GM20431 (cell line): ENCODE measurements at regions not wholly inside any gene's neighbourhood (a gene's known extent, or its start where the extent isn't known, plus 50 kb on each side); places are given as distances from the start of the nearest gene placed in this dataset.

Experiments
- in situ Hi-C: fragments of 300-500 bp; cut with MseI, MboI; formaldehyde crosslinking; loops from one replicate; pipeline ENCODE4 v1.15.0; 2020; ENCODE audit warnings: low sequenced_read_pairs; ENCODE audit not compliant: unreplicated experiment

DNA sequence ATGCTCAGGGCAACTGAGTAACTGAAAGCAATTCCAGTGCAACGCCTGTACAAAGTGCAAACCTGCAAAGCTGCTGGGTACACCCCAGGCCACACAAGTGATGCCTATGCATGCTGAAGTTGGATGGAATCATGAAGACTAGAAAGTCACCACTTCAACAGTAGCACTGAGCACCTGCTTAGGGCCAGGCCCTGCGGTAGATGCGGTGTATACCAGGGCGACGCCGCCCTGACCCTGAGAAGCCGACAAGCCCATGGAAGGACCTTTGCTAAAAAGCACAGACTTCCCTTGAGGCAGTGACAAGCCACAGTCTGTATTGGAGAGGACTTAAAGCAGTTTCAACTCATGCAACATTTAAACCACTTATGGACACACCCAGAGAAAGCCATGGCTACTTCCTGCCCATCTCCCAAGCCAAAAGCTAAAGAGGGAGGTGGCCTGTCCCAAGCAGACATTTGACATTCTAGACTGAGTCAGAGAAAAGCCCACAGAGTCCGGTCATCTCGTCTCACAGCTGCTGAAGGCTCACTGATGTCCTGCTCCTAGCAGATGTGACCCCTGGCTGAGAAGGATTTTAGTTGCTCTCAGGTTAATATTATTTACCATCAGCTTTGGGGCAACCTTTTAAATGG is 843.9 kb upstream of the TMEM132C start:
- in situ Hi-C loops = no loop called here

DNA sequence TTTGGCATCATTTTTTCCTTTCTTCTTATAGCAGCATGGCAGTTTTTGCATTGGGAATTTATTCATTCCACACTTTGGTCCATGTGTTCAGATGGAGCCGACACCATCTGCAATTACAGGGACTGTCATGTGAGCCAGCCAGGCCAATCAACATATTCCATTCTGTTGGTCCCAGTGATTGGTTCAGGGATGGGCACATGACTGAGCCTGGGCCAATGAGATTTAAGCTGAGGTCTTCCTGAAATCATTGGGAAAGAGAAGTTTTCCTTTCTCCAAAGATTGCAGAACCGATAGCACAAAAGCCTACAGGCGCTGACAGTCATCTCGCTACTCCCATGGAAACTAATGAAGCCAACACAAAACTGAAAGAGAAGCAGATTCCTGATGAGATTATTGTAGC is 841.5 kb upstream of the TMEM132C start:
- in situ Hi-C loops = no loop called here

GRCh38 chr12:127428420-127428819 is 838.5 kb upstream of the TMEM132C start:
- in situ Hi-C loops = no loop called here

- in situ Hi-C loops = no loop called here
Observed at GRCh38 chr12:127429551-127430285, 837.3 kb upstream of the TMEM132C start.

- in situ Hi-C loops = no loop called here
Observed at GRCh38 chr12:127430401-127430800, 836.6 kb upstream of the TMEM132C start.

DNA sequence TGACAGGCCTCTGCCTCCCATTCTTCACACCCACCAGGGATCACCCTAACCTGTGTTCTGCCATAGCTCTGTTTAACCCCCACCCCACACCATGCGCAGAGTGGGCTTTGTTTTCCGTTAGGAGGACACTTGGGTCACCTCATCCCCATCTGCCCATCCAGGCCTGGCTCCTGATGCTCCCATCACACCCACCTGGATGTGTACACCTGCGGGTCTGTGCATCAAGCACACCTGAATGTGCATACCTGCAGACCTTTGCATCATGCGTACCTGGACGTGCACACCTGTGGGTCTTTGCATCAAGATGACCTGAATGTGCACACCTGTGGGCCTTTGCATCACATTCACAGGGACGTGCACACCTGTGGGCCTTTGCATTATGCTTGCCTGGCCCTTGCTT is 835.8 kb upstream of the TMEM132C start:
- in situ Hi-C loops = no loop called here

DNA sequence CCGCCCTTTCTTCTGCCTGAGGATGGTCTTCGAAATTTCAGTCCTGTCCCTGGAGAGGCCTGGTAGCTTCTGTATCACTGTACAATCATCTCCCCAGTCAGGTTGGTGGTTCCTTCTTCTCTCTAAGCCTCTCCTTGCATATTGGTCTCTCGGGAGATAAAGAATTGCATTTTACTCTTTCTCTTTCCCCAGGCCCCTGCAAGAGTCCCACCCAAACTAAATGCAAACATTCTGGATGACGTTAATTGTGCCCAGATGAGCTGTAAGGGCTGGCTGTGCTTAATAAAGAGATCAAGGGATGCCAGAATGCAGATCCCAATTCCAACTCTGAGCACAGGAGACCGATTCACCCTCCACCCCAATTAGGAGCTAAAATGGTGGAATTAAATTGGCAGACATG is 835.4 kb upstream of the TMEM132C start:
- in situ Hi-C loops = no loop called here

DNA sequence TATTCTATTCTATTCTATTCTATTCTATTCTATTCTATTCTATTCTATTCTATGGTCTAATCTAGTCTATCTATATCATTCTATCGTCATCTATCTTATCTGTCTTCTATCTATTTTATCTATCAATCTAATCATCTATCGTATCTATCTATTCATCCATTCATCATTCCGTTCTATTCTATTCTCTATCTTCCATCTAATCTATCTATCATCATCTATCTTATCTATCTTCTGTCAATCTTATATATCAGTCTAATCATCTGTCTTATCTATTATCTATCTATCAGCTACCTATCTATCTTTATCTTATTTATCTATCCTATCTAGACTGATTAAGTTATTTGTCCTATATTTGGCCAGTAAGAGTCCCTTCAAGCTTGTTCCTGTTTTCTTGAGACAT is 831.5 kb upstream of the TMEM132C start:
- in situ Hi-C loops = no loop called here

GRCh38 chr12:127438512-127439244 is 828.3 kb upstream of the TMEM132C start:
- in situ Hi-C loops = no loop called here

DNA sequence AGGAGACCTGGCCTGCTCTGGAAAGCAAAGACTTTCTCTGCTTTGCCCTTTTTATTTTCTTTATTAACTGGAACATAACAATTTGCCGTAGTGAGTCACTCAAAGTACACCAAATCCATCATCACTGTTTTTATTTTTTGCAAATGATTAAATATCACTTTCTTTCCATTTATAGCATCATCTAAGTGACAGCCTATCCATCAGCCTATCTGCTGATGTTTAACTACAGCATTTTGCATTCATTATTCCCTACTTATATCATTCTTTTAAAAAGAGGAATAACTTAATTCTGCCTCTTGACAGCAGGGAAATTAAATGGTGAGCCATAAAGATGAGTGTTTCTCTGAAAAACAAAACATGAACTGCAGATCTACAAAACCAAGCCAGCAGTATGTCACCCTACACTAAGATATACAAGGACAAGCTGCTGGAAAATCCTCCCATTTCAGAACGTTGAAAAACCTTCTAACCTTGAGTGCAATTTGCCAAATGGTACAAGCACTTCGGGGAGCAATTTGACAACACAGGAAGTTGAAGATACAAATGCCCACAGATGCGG is 821.3 kb upstream of the TMEM132C start:
- in situ Hi-C loops = no loop called here

GRCh38 chr12:127448906-127449305 is 818.1 kb upstream of the TMEM132C start:
- in situ Hi-C loops = no loop called here

- in situ Hi-C loops = no loop called here
Observed at GRCh38 chr12:127450826-127451225, 816.1 kb upstream of the TMEM132C start.

DNA sequence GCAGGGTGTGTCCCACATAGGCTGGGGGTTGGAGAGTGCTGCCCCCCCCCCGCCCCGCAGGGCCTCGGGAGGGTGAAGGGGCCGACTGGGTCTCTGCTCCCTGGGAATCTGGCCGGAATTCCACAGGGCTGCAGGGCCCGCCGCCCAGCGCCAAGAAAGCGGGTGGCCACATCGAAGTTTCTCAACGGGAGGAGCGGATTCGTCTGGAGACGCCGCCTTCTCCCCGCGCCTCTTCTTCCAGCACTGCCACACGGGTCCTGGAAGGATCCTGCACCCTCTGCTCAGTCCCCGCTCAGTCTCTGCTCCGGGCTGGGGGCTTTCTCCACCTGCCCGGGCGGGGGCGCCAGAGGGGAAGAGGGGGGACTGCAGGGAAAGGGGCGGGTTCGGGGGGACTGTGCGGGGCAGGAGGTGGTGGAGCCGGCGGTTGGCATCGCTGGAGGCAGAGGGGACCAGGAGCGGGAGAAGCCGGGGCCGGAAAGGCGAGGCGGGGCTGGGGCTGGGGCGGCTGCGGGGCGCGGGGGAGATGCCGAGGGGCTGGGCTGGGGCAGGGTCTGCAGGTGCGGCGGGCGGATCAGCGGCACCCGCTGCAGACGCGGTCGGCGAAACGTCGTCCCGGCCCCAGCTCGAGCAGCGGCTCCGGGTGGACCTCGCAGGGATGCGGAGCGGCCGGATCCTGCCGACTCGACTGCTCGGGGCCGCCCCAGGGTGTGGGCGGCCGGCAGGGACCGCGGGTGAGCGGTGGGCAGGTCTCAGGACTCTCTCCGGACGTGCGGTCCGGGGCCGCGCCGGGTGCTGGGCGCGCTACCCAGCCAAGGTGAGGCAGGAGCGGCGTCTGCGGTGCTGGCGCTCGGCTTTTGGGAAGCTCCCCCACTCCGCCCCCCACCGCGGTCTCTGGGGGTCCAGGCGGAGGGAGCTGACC is 811.4 kb upstream of the TMEM132C start:
- in situ Hi-C loops = no loop called here

- in situ Hi-C loops = no loop called here
Observed at GRCh38 chr12:127457726-127458125, 809.2 kb upstream of the TMEM132C start.

GRCh38 chr12:127459166-127459565 is 807.8 kb upstream of the TMEM132C start:
- in situ Hi-C loops = no loop called here

DNA sequence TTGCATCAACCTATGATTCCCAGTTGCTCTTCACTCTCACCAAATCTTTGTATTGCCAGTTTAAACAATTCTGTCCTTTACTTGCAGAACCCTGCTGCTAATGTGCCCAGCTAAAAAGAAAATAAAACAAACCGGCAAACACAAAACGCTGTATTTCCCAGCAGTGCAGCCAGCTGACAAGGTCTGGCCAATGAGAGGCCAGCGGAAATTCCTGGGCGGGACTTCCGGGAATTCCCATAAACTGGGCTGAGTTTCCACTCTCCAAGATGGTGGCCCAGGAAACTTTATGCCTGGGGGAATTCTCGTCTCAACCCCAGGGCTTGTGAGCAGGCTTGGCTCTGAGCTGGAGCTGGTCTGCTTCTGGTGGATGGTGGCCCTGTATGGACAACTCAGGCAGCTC is 807.3 kb upstream of the TMEM132C start:
- in situ Hi-C loops = no loop called here

DNA sequence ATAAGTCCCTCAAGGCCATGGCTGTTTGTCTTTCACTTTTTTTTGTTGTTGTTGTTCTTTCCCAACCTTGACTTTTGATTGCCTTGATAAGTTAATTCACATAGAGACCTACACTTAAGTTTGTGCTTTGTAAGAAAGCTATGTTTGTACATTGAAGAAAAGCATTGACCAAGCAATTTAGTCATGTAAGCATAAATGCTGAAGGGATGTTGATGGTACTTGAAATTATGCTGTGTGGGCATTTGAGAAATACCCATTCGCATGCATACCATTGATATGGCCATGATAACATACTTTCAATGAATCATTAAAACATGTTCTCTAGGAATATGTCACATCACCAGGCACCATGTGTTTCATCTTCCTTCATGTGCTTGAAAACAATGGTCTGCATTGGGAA is 803.7 kb upstream of the TMEM132C start:
- in situ Hi-C loops = no loop called here

DNA sequence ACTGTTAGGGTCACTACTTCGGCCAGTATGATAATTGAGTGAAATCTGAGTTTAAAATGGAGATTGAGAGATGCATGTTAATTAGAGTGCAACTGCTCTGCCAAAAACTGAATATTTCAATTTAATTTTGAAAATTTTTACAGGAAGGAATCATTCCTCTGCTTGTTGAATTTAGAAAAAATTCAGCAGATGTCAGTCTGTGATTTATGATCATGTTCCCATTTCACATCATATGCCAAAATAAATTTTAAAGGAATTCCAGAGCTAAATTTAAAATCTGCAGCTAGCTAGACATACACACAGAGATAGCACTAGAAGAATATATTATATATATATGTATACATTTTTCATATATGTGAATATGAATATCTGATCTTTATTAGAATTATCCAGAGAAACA is 797.6 kb upstream of the TMEM132C start:
- in situ Hi-C loops = no loop called here

- in situ Hi-C loops = no loop called here
Observed at GRCh38 chr12:127473766-127474165, 793.2 kb upstream of the TMEM132C start.

- in situ Hi-C loops = no loop called here
Observed at GRCh38 chr12:127479256-127479655, 787.7 kb upstream of the TMEM132C start.
